Endodermal cell (in vitro differentiated cells): ENCODE measurements at regions not wholly inside any gene's neighbourhood (a gene's known extent, or its start where the extent isn't known, plus 50 kb on each side); places are given as distances from the start of the nearest gene placed in this dataset.
"Not testable (repeated sequence)": the region's sequence is repeated elsewhere in the genome, so short reads cannot be mapped to it uniquely, and the experiment has no call there.

Experiments
- DNase-seq: peaks from one replicate; pipeline ENCODE4 v3.0.0-alpha.2; 2017
- H3K27ac ChIP-seq: 2 replicates; pipeline ENCODE4 v1.5.1; 2013; ENCODE audit warnings: mild to moderate bottlenecking, low read depth, low read length, moderate library complexity
- H3K27me3 ChIP-seq: 2 replicates; pipeline ENCODE4 v1.6.1; 2013; ENCODE audit warnings: mild to moderate bottlenecking, low read length, moderate library complexity; ENCODE audit not compliant: insufficient read depth, control insufficient read depth, poor library complexity, severe bottlenecking
- H3K36me3 ChIP-seq: 2 replicates; pipeline ENCODE4 v1.7.0; 2013; ENCODE audit warnings: mild to moderate bottlenecking, low read length, moderate library complexity; ENCODE audit not compliant: control insufficient read depth, insufficient read depth
- H3K4me1 ChIP-seq: one replicate; pipeline ENCODE4 v1.7.0; 2013; ENCODE audit warnings: low read length; ENCODE audit not compliant: control insufficient read depth, insufficient read depth
- H3K4me3 ChIP-seq: 2 replicates; pipeline ENCODE4 v1.5.1; 2013; ENCODE audit warnings: mild to moderate bottlenecking, low read length, moderate library complexity
- H3K9ac ChIP-seq: 2 replicates; pipeline ENCODE4 v1.6.1; 2013; ENCODE audit warnings: mild to moderate bottlenecking, low read length, moderate library complexity; ENCODE audit not compliant: poor library complexity, severe bottlenecking; ENCODE audit errors: extremely low read depth
- H3K9me3 ChIP-seq: 2 replicates; pipeline ENCODE4 v1.6.1; 2013; ENCODE audit warnings: mild to moderate bottlenecking, low read length, moderate library complexity; ENCODE audit not compliant: control insufficient read depth
- H3K27ac Mint-ChIP-seq: 2 replicates; pipeline ENCODE4 v1.8.0; 2020; ENCODE audit warnings: mixed read lengths
- H3K27me3 Mint-ChIP-seq: 2 replicates; pipeline ENCODE4 v1.8.0; 2021; ENCODE audit warnings: mild to moderate bottlenecking, mixed read lengths; ENCODE audit not compliant: insufficient read depth
- H3K36me3 Mint-ChIP-seq: 2 replicates; pipeline ENCODE4 v1.8.0; 2020; ENCODE audit warnings: low read depth, mixed read lengths
- H3K4me1 Mint-ChIP-seq: 2 replicates; pipeline ENCODE4 v1.8.0; 2020; ENCODE audit warnings: mixed read lengths
- H3K4me3 Mint-ChIP-seq: 2 replicates; pipeline ENCODE4 v1.8.0; 2020; ENCODE audit warnings: mild to moderate bottlenecking, moderate library complexity, mixed read lengths
- H3K9me3 Mint-ChIP-seq: 2 replicates; pipeline ENCODE4 v1.8.0; 2020; ENCODE audit warnings: mild to moderate bottlenecking, mixed read lengths
- WGBS, 2 experiments: methylation state at CpG; one replicate each; pipeline versions ENCODE4 v1.1.5 to v1.1.7; 2013; ENCODE audit warnings: missing lambda C conversion rate in 2 of 2, mixed read lengths in 1 of 2; ENCODE audit not compliant: insufficient coverage in 1 of 2, insufficient read length in 1 of 2; 5-methylcytosine and 5-hydroxymethylcytosine counted together
- TF ChIP-seq, protein P1 (sequence below): fragments of 200-600 bp; sonication (generic); conservative IDR thresholded peaks from 2 replicates; pipeline ENCODE4 v1.5.0; 2021; ENCODE audit warnings: antibody characterized with exemption, mild to moderate bottlenecking

- DNase-seq = no peak
- Mint-ChIP-seq H3K36me3 (no peaks in the 10 kb centered on the region), H3K27ac (no peak overlapping the region), H3K4me1 (peaks cover 6% of the 10 kb centered on the region), H3K27me3 (no peaks in the 10 kb centered on the region), H3K9me3 (peaks cover 7% of the 10 kb centered on the region), H3K4me3 (no peak overlapping the region)
- no peaks in the 10 kb centered on the region for H3K4me1 ChIP-seq
- H3K27me3 ChIP-seq = no peaks in the 10 kb centered on the region
- no peak overlapping the region for H3K4me3 ChIP-seq
- H3K27ac ChIP-seq = no peak overlapping the region
- H3K9ac ChIP-seq = no peak overlapping the region
- H3K36me3 ChIP-seq = no peaks in the 10 kb centered on the region
- 91 to 93% methylated on average over 1 to 4 of the region's 4 CpGs for WGBS, 2 experiments
- H3K9me3 ChIP-seq = peaks cover 7% of the 10 kb centered on the region
- TF ChIP-seq, protein P1, sequence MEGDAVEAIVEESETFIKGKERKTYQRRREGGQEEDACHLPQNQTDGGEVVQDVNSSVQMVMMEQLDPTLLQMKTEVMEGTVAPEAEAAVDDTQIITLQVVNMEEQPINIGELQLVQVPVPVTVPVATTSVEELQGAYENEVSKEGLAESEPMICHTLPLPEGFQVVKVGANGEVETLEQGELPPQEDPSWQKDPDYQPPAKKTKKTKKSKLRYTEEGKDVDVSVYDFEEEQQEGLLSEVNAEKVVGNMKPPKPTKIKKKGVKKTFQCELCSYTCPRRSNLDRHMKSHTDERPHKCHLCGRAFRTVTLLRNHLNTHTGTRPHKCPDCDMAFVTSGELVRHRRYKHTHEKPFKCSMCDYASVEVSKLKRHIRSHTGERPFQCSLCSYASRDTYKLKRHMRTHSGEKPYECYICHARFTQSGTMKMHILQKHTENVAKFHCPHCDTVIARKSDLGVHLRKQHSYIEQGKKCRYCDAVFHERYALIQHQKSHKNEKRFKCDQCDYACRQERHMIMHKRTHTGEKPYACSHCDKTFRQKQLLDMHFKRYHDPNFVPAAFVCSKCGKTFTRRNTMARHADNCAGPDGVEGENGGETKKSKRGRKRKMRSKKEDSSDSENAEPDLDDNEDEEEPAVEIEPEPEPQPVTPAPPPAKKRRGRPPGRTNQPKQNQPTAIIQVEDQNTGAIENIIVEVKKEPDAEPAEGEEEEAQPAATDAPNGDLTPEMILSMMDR = no peak
Measured at GRCh38 chr5:71816307-71816706, 97.2 kb downstream of the CARTPT start.

DNA sequence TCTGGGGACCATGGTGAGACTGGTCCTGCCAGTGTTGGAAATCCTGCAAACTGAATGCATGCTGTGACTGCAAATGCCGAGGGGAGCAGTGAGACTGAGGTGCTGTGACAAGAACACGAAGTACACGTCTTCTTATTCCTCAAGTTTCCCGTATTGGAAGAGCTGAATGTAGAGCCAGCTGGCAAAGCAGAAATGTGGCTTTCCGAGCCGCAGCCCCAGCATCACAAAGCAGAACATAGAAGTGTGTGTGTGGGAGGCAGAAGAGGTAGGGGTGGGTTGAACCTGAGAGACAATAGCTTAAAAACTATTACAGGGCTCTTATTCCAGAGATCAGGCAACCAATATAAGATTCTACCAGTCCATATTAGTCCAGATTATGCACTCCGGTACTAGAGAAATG, 98.8 kb downstream of the CARTPT start:
- H3K27me3 ChIP-seq = no peaks in the 10 kb centered on the region
- peaks cover 6% of the 10 kb centered on the region for H3K4me1 Mint-ChIP-seq
- no peaks in the 10 kb centered on the region for H3K4me1 ChIP-seq
- WGBS, 2 experiments = 95 to 97% methylated on average over 7 of the region's 7 CpGs
- DNase-seq = no peak
- H3K9ac ChIP-seq = no peak overlapping the region
- no peak overlapping the region for H3K4me3 Mint-ChIP-seq
- no peaks in the 10 kb centered on the region for H3K36me3 ChIP-seq
- H3K4me3 ChIP-seq = no peak overlapping the region
- TF ChIP-seq, protein P1 = no peak
- peaks cover 14% of the 10 kb centered on the region for H3K9me3 Mint-ChIP-seq
- H3K27ac ChIP-seq = no peak overlapping the region
- no peaks in the 10 kb centered on the region for H3K36me3 Mint-ChIP-seq
- H3K27ac Mint-ChIP-seq = no peak overlapping the region
- peaks cover 15% of the 10 kb centered on the region for H3K9me3 ChIP-seq
- H3K27me3 Mint-ChIP-seq = no peaks in the 10 kb centered on the region

- H3K9ac ChIP-seq = no peak overlapping the region
- H3K27ac ChIP-seq = no peak overlapping the region
- H3K4me1 ChIP-seq = no peaks in the 10 kb centered on the region
- no peak for DNase-seq
- Mint-ChIP-seq H3K9me3 (peaks cover 37% of the 10 kb centered on the region), H3K27ac (no peak overlapping the region), H3K4me3 (no peak overlapping the region), H3K27me3 (no peaks in the 10 kb centered on the region), H3K36me3 (peaks cover 4% of the 10 kb centered on the region), H3K4me1 (no peaks in the 10 kb centered on the region)
- no peak overlapping the region for H3K4me3 ChIP-seq
- TF ChIP-seq, protein P1 = no peak
- H3K27me3 ChIP-seq = no peaks in the 10 kb centered on the region
- H3K36me3 ChIP-seq = no peaks in the 10 kb centered on the region
- WGBS, 2 experiments = 100% methylated on average over 1 of the region's 1 CpG; no CpG with 5 or more reads in 1 of the 2 experiments
- peaks cover 33% of the 10 kb centered on the region for H3K9me3 ChIP-seq
Measured at GRCh38 chr5:71821029-71821428, 102.0 kb downstream of the CARTPT start.

- not testable (repeated sequence) for H3K36me3 Mint-ChIP-seq, H3K9ac ChIP-seq, H3K36me3 ChIP-seq, H3K27me3 Mint-ChIP-seq, H3K4me3 Mint-ChIP-seq, H3K27me3 ChIP-seq, H3K27ac ChIP-seq, H3K4me1 Mint-ChIP-seq, H3K27ac Mint-ChIP-seq, H3K4me1 ChIP-seq, H3K4me3 ChIP-seq, DNase-seq
- peaks cover 44% of the 10 kb centered on the region for H3K9me3 ChIP-seq
- peaks cover 48% of the 10 kb centered on the region for H3K9me3 Mint-ChIP-seq
Measured at GRCh38 chr5:71822065-71822464, 103.0 kb downstream of the CARTPT start.
